GM12878 (cell line): ENCODE measurements at regions not wholly inside any gene's neighbourhood (a gene's known extent, or its start where the extent isn't known, plus 50 kb on each side); places are given as distances from the start of the nearest gene placed in this dataset.

Source experiments
- ATAC-seq: fragments of 200-7000 bp; cut with Tn5 transposase; 3 replicates; pipeline ENCODE4 v1.9.1; 2020; ENCODE audit warnings: mild to moderate bottlenecking, moderate library complexity
- BruUV-seq: library from RNA; stranded (reverse); fragments of 400-500 nt; replicated peaks from 2 replicates; lab custom pipeline; 2021; lab: Mats Ljungman, UMichigan
- CTCF ChIA-PET: fragments of 300-600 bp; sonication (Branson Sonifier 250); formaldehyde crosslinking; extraction: SDS; loops from one replicate; lab custom pipeline; 2021; ENCODE audit warnings: inconsistent platforms; lab: Yijun Ruan, JAX
- POLR2A ChIA-PET: fragments of 350-600 bp; formaldehyde crosslinking; extraction: SDS; loops from one replicate; lab custom pipeline; 2021; ENCODE audit warnings: inconsistent platforms; lab: Charles Lee
- RAD21 ChIA-PET: fragments of 300-600 bp; sonication (Branson Sonifier 250); formaldehyde crosslinking; loops from one replicate; lab custom pipeline; 2023; ENCODE audit warnings: antibody characterized with exemption; ENCODE audit not compliant: unreplicated experiment; lab: Charles Lee
- SMC1A ChIA-PET: fragments of 300-600 bp; sonication (Branson Sonifier 250); formaldehyde crosslinking; loops from one replicate; lab custom pipeline; 2023; ENCODE audit not compliant: unreplicated experiment, uncharacterized antibody; lab: Charles Lee
- DNase-seq: peaks from one replicate; pipeline ENCODE4 v3.0.0-alpha.2; 2011; ENCODE audit warnings: low read depth, low spot score
- FAIRE-seq: peaks from 3 replicates; lab custom pipeline; 2011; peaks lifted over from hg19 to GRCh38; lab: Jason Lieb, UNC
- H2AFZ ChIP-seq: 2 replicates; pipeline ENCODE4 v1.6.0; 2011; ENCODE audit warnings: low read depth, low read length, control low read depth; ENCODE audit not compliant: control insufficient read depth
- H3K27ac ChIP-seq: 2 replicates; pipeline ENCODE4 v1.5.1; 2011; ENCODE audit warnings: control low read depth; ENCODE audit not compliant: control insufficient read depth, insufficient read depth
- H3K27me3 ChIP-seq, 2 experiments: replicated peaks in 1 of 2; 2 replicates each; pipeline versions ENCODE4 v1.6.0 to v1.6.1; 2011; ENCODE audit warnings: low read length in 1 of 2; ENCODE audit not compliant: control insufficient read depth in 2 of 2, insufficient read depth in 2 of 2
- H3K36me3 ChIP-seq, 2 experiments: 2 replicates each; pipeline ENCODE4 v1.5.1; 2011; ENCODE audit warnings: low read length in 1 of 2; ENCODE audit not compliant: control insufficient read depth in 2 of 2, insufficient read depth in 2 of 2
- H3K4me1 ChIP-seq: 2 replicates; pipeline ENCODE4 v1.6.1; 2011; ENCODE audit warnings: mild to moderate bottlenecking, low read length, moderate library complexity, mixed read lengths; ENCODE audit not compliant: control insufficient read depth, insufficient read depth
- H3K4me2 ChIP-seq: 2 replicates; pipeline ENCODE4 v1.6.0; 2011; ENCODE audit warnings: control low read depth; ENCODE audit not compliant: control insufficient read depth, insufficient read depth
- H3K4me3 ChIP-seq: fragments of 200-600 bp; sonication (generic); 2 replicates; pipeline ENCODE4 v1.5.1; 2016
- H3K79me2 ChIP-seq: 2 replicates; pipeline ENCODE4 v1.6.0; 2011; ENCODE audit warnings: low read length; ENCODE audit not compliant: control insufficient read depth, insufficient read depth
- H3K9ac ChIP-seq: 2 replicates; pipeline ENCODE4 v1.8.0; 2011; ENCODE audit warnings: low read length, control low read depth, mixed read lengths; ENCODE audit not compliant: control insufficient read depth, insufficient read depth
- H3K9me3 ChIP-seq: replicated peaks from 3 replicates; pipeline ENCODE4 v1.5.1; 2011; ENCODE audit warnings: mild to moderate bottlenecking, low read length; ENCODE audit not compliant: control insufficient read depth, insufficient read depth
- H4K20me1 ChIP-seq: 2 replicates; pipeline ENCODE4 v1.6.0; 2011; ENCODE audit not compliant: control insufficient read depth, insufficient read depth
- CREM ChIP-seq: IDR thresholded peaks from 2 replicates; pipeline ENCODE4 v1.6.1; 2014; ENCODE audit warnings: antibody characterized with exemption, low read depth
- EED ChIP-seq: sonication (generic); IDR thresholded peaks from 2 replicates; pipeline ENCODE4 v1.6.1; 2016; ENCODE audit warnings: antibody characterized with exemption, low read depth
- MLLT1 ChIP-seq: fragments of 450-650 bp; IDR thresholded peaks from 2 replicates; pipeline ENCODE4 v1.6.1; 2016; ENCODE audit warnings: mild to moderate bottlenecking
- MTA3 ChIP-seq: IDR thresholded peaks from 2 replicates; pipeline ENCODE4 v1.6.1; 2012; ENCODE audit warnings: low read length, inconsistent platforms, borderline replicate concordance
- RUNX3 ChIP-seq: IDR thresholded peaks from 2 replicates; pipeline ENCODE4 v1.6.1; 2012; ENCODE audit warnings: low read length, inconsistent platforms
- TBL1XR1 ChIP-seq: IDR thresholded peaks from 2 replicates; pipeline ENCODE4 v1.6.1; 2012; ENCODE audit warnings: low read depth, low read length, improper control_type of control experiment
- WGBS: methylation state at CpG from one replicate; pipeline ENCODE4 v1.1.6; 2016; ENCODE audit warnings: low lambda C conversion rate; ENCODE audit not compliant: insufficient replicate concordance, insufficient coverage; ENCODE audit errors: missing lambda C conversion rate; 5-methylcytosine and 5-hydroxymethylcytosine counted together
- in situ Hi-C: fragments of 300-500 bp; cut with MboI; formaldehyde crosslinking; loops from 9 replicates; pipeline ENCODE4 v1.14.3; 2018; ENCODE audit warnings: mixed read lengths
- intact Hi-C: fragments of 100-400 bp; cut with micrococcal nuclease; formaldehyde crosslinking; loops from one replicate; pipeline ENCODE4 v1.14.2; 2022; ENCODE audit not compliant: unreplicated experiment

GRCh38 chr10:3901370-3901769 is 116.4 kb upstream of the KLF6 start:
- TF ChIP-seq MTA3 (no peak), RUNX3 (peak; percentile 36; the same call in 1 of the 2 replicates), CREM (peak; percentile 7; the same call in 1 of the 2 replicates), MLLT1 (no peak), EED (peak; percentile 85), TBL1XR1 (no peak)
- POLR2A ChIA-PET = interaction anchor here (1.5 to 2.2 kb wide), 5 partner anchors 8 to 119 kb away, joined by 4 to 12 read pairs (median 7); partner anchors contain the start of gene KLF6
- no peaks in the 10 kb centered on the region for H3K79me2 ChIP-seq
- no peaks in the 10 kb centered on the region for H4K20me1 ChIP-seq
- FAIRE-seq = no peak
- CTCF ChIA-PET = interaction anchor here (0.6 to 1.4 kb wide), 11 partner anchors 8 to 152 kb away, joined by 3 to 6 read pairs (median 3); no protein-coding TSS in a partner anchor
- ATAC-seq = peak; percentile 2; the same call in 2 of the 3 replicates
- no peaks in the 10 kb centered on the region for H3K36me3 ChIP-seq
- H3K27me3 ChIP-seq = no peaks in the 10 kb centered on the region
- peaks cover 25% of the 10 kb centered on the region for H3K4me1 ChIP-seq
- H3K9me3 ChIP-seq = no peaks in the 10 kb centered on the region; the same call in 2 of the 3 replicates
- no peak overlapping the region for H3K4me3 ChIP-seq
- no peak overlapping the region; the same call in 1 of the 2 replicates for H2AFZ ChIP-seq
- DNase-seq = no peak
- H3K9ac ChIP-seq = no peak overlapping the region
- 50% methylated on average over 2 of the region's 2 CpGs for WGBS
- SMC1A ChIA-PET = interaction anchor here (0.6 to 6.6 kb wide), 17 partner anchors 12 to 656 kb away, joined by 3 to 72 read pairs (median 3); partner anchors contain the start of gene KLF6
- intact Hi-C loops (no loop called here), in situ Hi-C loops (no loop called here)
- no TSS peak for BruUV-seq
- H3K27ac ChIP-seq = peak overlapping the region; percentile 56
- H3K4me2 ChIP-seq = no peak overlapping the region
- RAD21 ChIA-PET = interaction anchor here (0.6 to 5.9 kb wide), 11 partner anchors 9 to 140 kb away, joined by 3 to 62 read pairs (median 9); partner anchors contain the start of gene KLF6
